ENCODE measurements at regions not wholly inside any gene's neighbourhood (a gene's known extent, or its start where the extent isn't known, plus 50 kb on each side); places are given as distances from the start of the nearest gene placed in this dataset.

DNA sequence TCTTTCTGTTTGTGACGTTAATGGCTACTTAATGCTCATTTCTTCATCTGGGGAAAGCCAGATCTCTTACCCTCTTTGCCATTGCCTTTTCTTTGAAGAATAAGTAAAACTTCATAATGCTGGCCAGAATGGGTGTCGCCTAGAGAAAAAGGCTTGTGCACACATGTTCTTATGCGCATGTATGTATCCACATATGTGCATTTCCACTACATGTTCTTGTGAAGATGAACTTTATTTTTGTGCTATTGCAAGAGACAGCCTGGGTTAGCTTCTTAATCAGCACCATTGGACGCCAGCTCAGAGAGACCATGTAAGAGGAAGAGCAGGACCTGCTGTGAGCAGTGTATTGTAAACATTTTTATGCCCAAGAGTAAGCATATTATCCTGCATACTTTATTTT lies 178.7 kb downstream of the SPRY1 start:
- H3K27me3 ChIP-seq (ENCODE audit: insufficient read depth in 3 of 3, low read length in 2 of 3) = no peaks in the 10 kb centered on the region
- intact Hi-C loops (cut with DNase I) = no loop called here
- no peaks in the 10 kb centered on the region for H3K36me3 ChIP-seq (ENCODE audit: insufficient read depth in 1 of 2, low read depth in 1 of 2)
- H3K27ac ChIP-seq = no peak overlapping the region
- 94 to 98% (median 95%) methylated on average over 4 of the region's 4 CpGs for WGBS, 3 donors
- DNase-seq (no peak), ATAC-seq (no peak)
- no peaks in the 10 kb centered on the region for H3K4me1 ChIP-seq
- no peak for TF ChIP-seq CTCF (IDR thresholded peaks at IDR 0.05)
- no peak overlapping the region for H3K4me3 ChIP-seq
- peaks cover 5% of the 10 kb centered on the region for H3K9me3 ChIP-seq

DNA sequence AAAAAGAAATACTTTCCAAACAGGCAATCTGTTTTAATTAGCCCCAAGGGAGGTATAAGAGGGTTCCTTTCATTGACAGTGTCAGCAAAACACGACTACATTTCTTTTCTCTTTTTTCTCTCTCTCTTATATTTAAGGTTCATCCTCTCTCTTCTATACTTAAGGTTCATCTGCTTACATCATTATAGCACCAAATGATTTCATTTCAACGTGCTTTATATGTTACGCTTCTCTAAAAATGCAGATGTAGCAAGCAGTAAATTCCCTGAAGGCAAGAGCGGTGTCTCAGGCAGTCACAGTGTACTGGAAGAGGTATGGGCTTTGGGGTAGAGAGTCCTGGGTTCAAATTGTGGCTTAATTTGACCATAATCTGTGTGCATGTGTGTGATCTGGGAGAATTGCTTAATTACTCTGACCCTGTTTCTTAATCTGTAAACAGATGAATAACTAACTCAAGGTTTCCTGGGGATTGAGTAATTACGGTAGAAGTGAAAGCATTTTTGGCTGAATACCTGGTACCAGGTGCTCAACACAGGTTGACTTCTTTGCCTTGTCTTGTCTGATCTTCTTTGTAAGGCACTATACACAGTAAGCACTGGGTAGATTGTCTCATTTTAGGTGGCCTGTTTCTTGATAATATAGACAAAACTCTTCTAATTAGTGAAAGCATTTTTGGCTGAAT lies 180.8 kb downstream of the SPRY1 start:
- Histone ChIP-seq H3K27ac (no peak overlapping the region), H3K36me3 (ENCODE audit: insufficient read depth in 1 of 2, low read depth in 1 of 2) (no peaks in the 10 kb centered on the region), H3K27me3 (ENCODE audit: insufficient read depth in 3 of 3, low read length in 2 of 3) (no peaks in the 10 kb centered on the region), H3K4me1 (no peaks in the 10 kb centered on the region), H3K4me3 (no peak overlapping the region), H3K9me3 (peaks cover 15% of the 10 kb centered on the region)
- intact Hi-C loops (cut with DNase I) = no loop called here
- TF ChIP-seq CTCF (IDR thresholded peaks at IDR 0.05) = no peak
- WGBS, 3 donors = 68 to 73% (median 70%) methylated on average over 5 of the region's 5 CpGs
- no peak for ATAC-seq
- no peak for DNase-seq

- no peak for TF ChIP-seq CTCF (IDR thresholded peaks at IDR 0.05)
- Histone ChIP-seq H3K4me1 (no peaks in the 10 kb centered on the region), H3K27me3 (ENCODE audit: insufficient read depth in 3 of 3, low read length in 2 of 3) (no peaks in the 10 kb centered on the region), H3K4me3 (no peak overlapping the region), H3K9me3 (peaks cover 15% of the 10 kb centered on the region), H3K27ac (no peak overlapping the region), H3K36me3 (ENCODE audit: insufficient read depth in 1 of 2, low read depth in 1 of 2) (no peaks in the 10 kb centered on the region)
- ATAC-seq = no peak
- intact Hi-C loops (cut with DNase I) = no loop called here
- 78 to 84% (median 79%) methylated on average over 3 of the region's 3 CpGs for WGBS, 3 donors
- no peak for DNase-seq
Observed at GRCh38 chr4:123578276-123579029, 181.9 kb downstream of the SPRY1 start.

GRCh38 chr4:123579961-123580360 lies 183.4 kb downstream of the SPRY1 start:
- intact Hi-C loops (cut with DNase I) = no loop called here
- Histone ChIP-seq H3K4me3 (no peak overlapping the region), H3K4me1 (no peaks in the 10 kb centered on the region), H3K36me3 (ENCODE audit: insufficient read depth in 1 of 2, low read depth in 1 of 2) (no peaks in the 10 kb centered on the region), H3K27me3 (ENCODE audit: insufficient read depth in 3 of 3, low read length in 2 of 3) (no peaks in the 10 kb centered on the region), H3K9me3 (peaks cover 15% of the 10 kb centered on the region), H3K27ac (no peak overlapping the region)
- ATAC-seq (no peak), DNase-seq (no peak)
- no peak for TF ChIP-seq CTCF (IDR thresholded peaks at IDR 0.05)
- WGBS, 3 donors = 92 to 95% (median 95%) methylated on average over 2 of the region's 2 CpGs

Data from psoas muscle (tissue), 7 donors.